ENCODE measurements at regions not wholly inside any gene's neighbourhood (a gene's known extent, or its start where the extent isn't known, plus 50 kb on each side); places are given as distances from the start of the nearest gene placed in this dataset.

- Histone ChIP-seq H3K27ac (no peak overlapping the region), H3K4me1 (peaks cover 0 to 5% of the 10 kb centered on the region in 2 donors), H3K36me3 (no peaks in the 10 kb centered on the region), H3K9me3 (no peaks in the 10 kb centered on the region), H3K4me3 (replicated peaks in 1 of 3) (no peak overlapping the region), H3K27me3 (no peaks in the 10 kb centered on the region)
- DNase-seq, result no peak
- WGBS, 2 donors, result 63 to 95% methylated on average over 3 of the region's 3 CpGs
- intact Hi-C loops (cut with DNase I), result no loop called here
- TF ChIP-seq POLR2A (IDR thresholded peaks at IDR 0.05) (no peak), CTCF (IDR thresholded peaks at IDR 0.05) (no peak)
These were observed 93.7 kb downstream of the ETS2 start for GRCh38 chr21:38899277-38899947.

GRCh38 chr21:38898422-38899096 is 92.8 kb downstream of the ETS2 start:
- no peaks in the 10 kb centered on the region for H3K9me3 ChIP-seq
- H3K27ac ChIP-seq, result no peak overlapping the region
- H3K36me3 ChIP-seq, result no peaks in the 10 kb centered on the region
- DNase-seq, result no peak
- H3K4me3 ChIP-seq (replicated peaks in 1 of 3), result no peak overlapping the region
- intact Hi-C loops (cut with DNase I), result no loop called here
- no peak for TF ChIP-seq POLR2A (IDR thresholded peaks at IDR 0.05)
- no peak for TF ChIP-seq CTCF (IDR thresholded peaks at IDR 0.05)
- no peaks in the 10 kb centered on the region for H3K27me3 ChIP-seq
- H3K4me1 ChIP-seq, result no peaks in the 10 kb centered on the region
- WGBS, 2 donors, result 82 to 94% methylated on average over 5 of the region's 5 CpGs

GRCh38 chr21:38897532-38898421 is 92.0 kb downstream of the ETS2 start:
- intact Hi-C loops (cut with DNase I), result no loop called here
- Histone ChIP-seq H3K9me3 (no peaks in the 10 kb centered on the region), H3K4me1 (no peaks in the 10 kb centered on the region), H3K36me3 (no peaks in the 10 kb centered on the region), H3K4me3 (replicated peaks in 1 of 3) (no peak overlapping the region), H3K27me3 (no peaks in the 10 kb centered on the region), H3K27ac (no peak overlapping the region)
- 70 to 79% methylated on average over 6 of the region's 6 CpGs for WGBS, 2 donors
- TF ChIP-seq CTCF (IDR thresholded peaks at IDR 0.05) (no peak), POLR2A (IDR thresholded peaks at IDR 0.05) (no peak)
- DNase-seq, result no peak

- 92 to 94% methylated on average over 3 of the region's 3 CpGs for WGBS, 2 donors
These were observed 89.2 kb downstream of the ETS2 start for GRCh38 chr21:38894899-38895298.

More at GRCh38 chr21:38894899-38895298, 89.2 kb downstream of the ETS2 start:
- TF ChIP-seq POLR2A (IDR thresholded peaks at IDR 0.05) (no peak), CTCF (IDR thresholded peaks at IDR 0.05) (no peak)
- no peak for DNase-seq
- no peak overlapping the region for H3K4me3 ChIP-seq (replicated peaks in 1 of 3)
- H3K9me3 ChIP-seq, result no peaks in the 10 kb centered on the region
- no peak overlapping the region for H3K27ac ChIP-seq
- intact Hi-C loops (cut with DNase I), result no loop called here
- no peaks in the 10 kb centered on the region for H3K36me3 ChIP-seq
- H3K4me1 ChIP-seq, result no peaks in the 10 kb centered on the region
- H3K27me3 ChIP-seq, result no peaks in the 10 kb centered on the region
